Hepatocyte (in vitro differentiated cells): ENCODE measurements at regions not wholly inside any gene's neighbourhood (a gene's known extent, or its start where the extent isn't known, plus 50 kb on each side); places are given as distances from the start of the nearest gene placed in this dataset.

Source experiments
- CTCF ChIP-seq: fragments of 200-600 bp; sonication (generic); IDR thresholded peaks from 2 replicates; pipeline ENCODE4 v1.5.1; 2016; ENCODE audit warnings: antibody characterized with exemption, mild to moderate bottlenecking; ENCODE audit not compliant: poor library complexity
- EZH2 ChIP-seq: fragments of 200-600 bp; sonication (generic); IDR thresholded peaks from 2 replicates; pipeline ENCODE4 v1.6.1; 2016; ENCODE audit warnings: antibody characterized with exemption, mild to moderate bottlenecking, borderline replicate concordance
- EZH2phosphoT487 ChIP-seq: fragments of 200-600 bp; sonication (generic); IDR thresholded peaks from one replicate; pipeline ENCODE4 v1.6.1; 2018; ENCODE audit warnings: antibody characterized with exemption, mild to moderate bottlenecking, low read depth, moderate library complexity; ENCODE audit not compliant: unreplicated experiment, severe bottlenecking

- TF ChIP-seq CTCF (no peak), EZH2 (no peak), EZH2phosphoT487 (no peak)
These were observed 294.7 kb downstream of the TTC6 start for GRCh38 chr14:37890095-37890494.
